ENCODE measurements at regions not wholly inside any gene's neighbourhood (a gene's known extent, or its start where the extent isn't known, plus 50 kb on each side); places are given as distances from the start of the nearest gene placed in this dataset.

- TF ChIP-seq CTCF (IDR thresholded peaks at IDR 0.05; ENCODE audit: borderline replicate concordance, extremely low read depth, low read length, poor library complexity, severe bottlenecking) (no peak), EZH2 (IDR thresholded peaks at IDR 0.05; ENCODE audit: borderline replicate concordance, low read depth, low read length, severe bottlenecking) (no peak)
Measured at GRCh38 chr4:131427000-131427399, 1722.1 kb upstream of the PCDH10 start.

Data from DND-41 (cell line).